ENCODE measurements at regions not wholly inside any gene's neighbourhood (a gene's known extent, or its start where the extent isn't known, plus 50 kb on each side); places are given as distances from the start of the nearest gene placed in this dataset.

GRCh38 chr6:9121549-9121948 lies 686.2 kb upstream of the SLC35B3 start:
- no peak for DNase-seq (ENCODE audit: low read depth, low spot score)
- CTCF ChIA-PET: no interaction called here
- Histone ChIP-seq H3K27ac (ENCODE audit: low read depth, low read length) (no peak overlapping the region), H3K4me3 (ENCODE audit: low read depth, low read length) (no peak overlapping the region), H3K27me3 (ENCODE audit: control insufficient read depth, insufficient read depth, low read length) (no peaks in the 10 kb centered on the region), H3K9me3 (ENCODE audit: control insufficient read depth, insufficient read depth, low read length) (no peaks in the 10 kb centered on the region)
- no peak for TF ChIP-seq CTCF (IDR thresholded peaks at IDR 0.05; ENCODE audit: low read depth, low read length)
- POLR2A ChIA-PET: no interaction called here

DNA sequence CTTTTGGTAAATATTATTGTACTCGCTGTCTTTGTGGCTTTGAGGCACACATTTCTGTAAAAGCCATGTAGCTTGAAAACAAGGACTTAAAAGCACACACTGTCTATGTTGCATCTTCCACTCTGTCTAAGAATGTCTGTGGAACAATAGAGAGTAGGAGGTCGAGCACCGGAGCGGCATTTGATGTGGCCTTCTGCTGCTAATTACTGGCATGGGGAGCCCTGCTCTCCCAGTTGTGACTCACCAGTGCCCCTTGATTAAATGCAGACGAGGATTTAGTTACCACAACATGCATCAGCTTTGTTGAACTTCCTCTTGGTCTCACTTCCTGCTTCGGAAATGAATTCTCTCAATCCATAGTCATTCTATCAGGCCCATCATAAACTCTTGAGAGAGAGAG lies 680.7 kb upstream of the SLC35B3 start:
- ChIA-PET CTCF (no interaction called here), POLR2A (interaction anchor here (0.9 kb wide), 1 partner anchor 11 kb away, joined by 4 read pairs; no protein-coding TSS in a partner anchor)
- H3K27ac ChIP-seq (ENCODE audit: low read depth, low read length): peak overlapping the region; percentile 54
- no peaks in the 10 kb centered on the region for H3K27me3 ChIP-seq (ENCODE audit: control insufficient read depth, insufficient read depth, low read length)
- no peak overlapping the region for H3K4me3 ChIP-seq (ENCODE audit: low read depth, low read length)
- no peak for TF ChIP-seq CTCF (IDR thresholded peaks at IDR 0.05; ENCODE audit: low read depth, low read length)
- DNase-seq (ENCODE audit: low read depth, low spot score): peak; percentile 34
- no peaks in the 10 kb centered on the region for H3K9me3 ChIP-seq (ENCODE audit: control insufficient read depth, insufficient read depth, low read length)

DNA sequence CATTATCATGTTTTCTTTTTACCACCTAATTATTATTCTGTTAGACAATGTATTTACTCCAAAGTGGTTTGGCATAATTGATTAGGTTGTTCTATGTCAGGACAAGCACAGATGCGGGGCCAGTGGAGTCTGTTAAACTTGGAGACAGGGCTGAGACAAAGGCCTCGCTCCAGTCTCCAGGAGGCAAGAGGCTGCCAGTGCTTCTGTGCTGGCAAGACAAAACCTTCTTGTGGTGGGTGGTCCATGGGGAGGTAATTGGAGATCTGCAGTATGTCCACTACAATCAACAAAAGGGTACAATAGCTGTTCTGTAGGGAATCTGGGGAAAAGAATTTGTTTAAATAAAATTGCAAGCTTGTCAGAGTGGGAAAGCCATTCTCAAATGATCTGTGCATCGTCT lies 677.2 kb upstream of the SLC35B3 start:
- Histone ChIP-seq H3K27me3 (ENCODE audit: control insufficient read depth, insufficient read depth, low read length) (no peaks in the 10 kb centered on the region), H3K9me3 (ENCODE audit: control insufficient read depth, insufficient read depth, low read length) (no peaks in the 10 kb centered on the region), H3K27ac (ENCODE audit: low read depth, low read length) (no peak overlapping the region), H3K4me3 (ENCODE audit: low read depth, low read length) (no peak overlapping the region)
- CTCF ChIA-PET: no interaction called here
- no peak for DNase-seq (ENCODE audit: low read depth, low spot score)
- TF ChIP-seq CTCF (IDR thresholded peaks at IDR 0.05; ENCODE audit: low read depth, low read length): no peak
- POLR2A ChIA-PET: interaction anchor here (0.6 kb wide), 1 partner anchor 1982 kb away, joined by 4 read pairs; no protein-coding TSS in a partner anchor

DNA sequence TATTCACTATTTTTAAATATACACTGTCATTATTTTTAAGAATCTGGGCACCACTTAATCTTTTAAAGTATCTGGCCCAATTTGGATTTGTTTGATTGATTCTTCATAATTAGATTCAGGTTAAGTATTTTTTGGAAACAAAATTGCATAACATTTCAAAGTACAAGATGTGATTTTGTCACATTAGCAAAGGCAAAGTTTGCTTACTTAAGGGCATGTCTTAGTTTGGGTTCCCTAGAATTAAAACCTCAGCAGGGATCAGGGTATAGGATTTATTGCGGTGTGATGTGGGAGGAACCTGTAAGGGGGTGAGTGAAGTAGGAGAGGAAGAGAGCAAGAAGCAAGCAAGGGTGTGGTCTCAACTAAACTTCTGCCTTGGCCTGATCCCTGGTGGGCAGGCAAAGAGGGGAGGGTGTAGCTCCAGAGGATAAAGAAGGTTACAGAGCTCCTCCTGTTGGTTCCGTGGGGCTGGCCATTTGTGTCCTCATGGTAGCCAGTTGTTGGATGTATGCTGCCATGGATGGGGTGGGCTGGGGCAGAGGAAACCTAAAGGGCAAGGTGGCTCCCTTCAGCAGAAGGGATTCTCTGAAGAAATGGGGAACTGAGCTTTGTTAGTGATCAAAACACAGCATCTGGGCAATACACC lies 668.7 kb upstream of the SLC35B3 start:
- TF ChIP-seq CTCF (IDR thresholded peaks at IDR 0.05; ENCODE audit: low read depth, low read length): no peak
- POLR2A ChIA-PET: no interaction called here
- H3K9me3 ChIP-seq (ENCODE audit: control insufficient read depth, insufficient read depth, low read length): no peaks in the 10 kb centered on the region
- no peak overlapping the region for H3K27ac ChIP-seq (ENCODE audit: low read depth, low read length)
- CTCF ChIA-PET: no interaction called here
- H3K27me3 ChIP-seq (ENCODE audit: control insufficient read depth, insufficient read depth, low read length): no peaks in the 10 kb centered on the region
- no peak for DNase-seq (ENCODE audit: low read depth, low spot score)
- H3K4me3 ChIP-seq (ENCODE audit: low read depth, low read length): no peak overlapping the region

- no peak overlapping the region for H3K27ac ChIP-seq (ENCODE audit: low read depth, low read length)
- POLR2A ChIA-PET: no interaction called here
- no peak for TF ChIP-seq CTCF (IDR thresholded peaks at IDR 0.05; ENCODE audit: low read depth, low read length)
- no peaks in the 10 kb centered on the region for H3K9me3 ChIP-seq (ENCODE audit: control insufficient read depth, insufficient read depth, low read length)
- no peak overlapping the region for H3K4me3 ChIP-seq (ENCODE audit: low read depth, low read length)
- no peak for DNase-seq (ENCODE audit: low read depth, low spot score)
- H3K27me3 ChIP-seq (ENCODE audit: control insufficient read depth, insufficient read depth, low read length): no peaks in the 10 kb centered on the region
- CTCF ChIA-PET: no interaction called here
These were observed 666.6 kb upstream of the SLC35B3 start for GRCh38 chr6:9101920-9102319.
